ENCODE measurements at regions not wholly inside any gene's neighbourhood (a gene's known extent, or its start where the extent isn't known, plus 50 kb on each side); places are given as distances from the start of the nearest gene placed in this dataset.

DNA sequence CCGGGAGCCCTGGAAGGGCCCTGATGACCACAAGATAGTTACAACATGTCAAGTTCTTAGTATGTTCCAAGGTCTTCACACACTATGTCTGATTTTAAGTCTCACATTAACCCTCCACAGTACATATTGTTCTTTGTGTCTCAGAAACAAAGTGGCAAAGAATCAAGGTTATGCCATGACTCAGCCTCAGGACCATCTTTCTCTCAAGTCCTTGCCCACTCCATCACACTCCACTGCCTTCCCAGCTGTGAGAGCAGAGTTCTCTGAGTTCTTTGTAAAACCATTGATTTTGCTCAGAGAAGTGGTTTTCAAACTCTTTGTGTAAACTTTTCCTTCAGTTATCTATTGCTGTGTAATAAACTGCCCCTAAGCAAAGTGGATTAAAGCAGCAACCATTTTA, 67.9 kb upstream of the C3orf80 start (continued):
- no peak for TF ChIP-seq CTCF (IDR thresholded peaks at IDR 0.05; ENCODE audit: low read depth, low read length, missing input control)
- TF ChIP-seq FOXA2 (IDR thresholded peaks at IDR 0.05): no peak
- TF ChIP-seq, protein P1, sequence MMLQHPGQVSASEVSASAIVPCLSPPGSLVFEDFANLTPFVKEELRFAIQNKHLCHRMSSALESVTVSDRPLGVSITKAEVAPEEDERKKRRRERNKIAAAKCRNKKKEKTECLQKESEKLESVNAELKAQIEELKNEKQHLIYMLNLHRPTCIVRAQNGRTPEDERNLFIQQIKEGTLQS (IDR thresholded peaks at IDR 0.05): no peak
- no peak for TF ChIP-seq RAD21 (IDR thresholded peaks at IDR 0.05)
- no peak for TF ChIP-seq HNF4G (IDR thresholded peaks at IDR 0.05)
- no peak for TF ChIP-seq EGR1 (IDR thresholded peaks at IDR 0.05; ENCODE audit: low read depth in 2 of 2)

GRCh38 chr3:160159341-160159740, 65.9 kb upstream of the C3orf80 start:
- peaks cover 0 to 2% (median 0%) of the 10 kb centered on the region in 4 donors for H3K27me3 ChIP-seq (ENCODE audit: control insufficient read depth in 4 of 4, insufficient read depth in 4 of 4, low read length in 3 of 4)
- TF ChIP-seq NR2F2 (IDR thresholded peaks at IDR 0.05) (no peak), YY1 (IDR thresholded peaks at IDR 0.05) (no peak), HNF4A (conservative IDR thresholded peaks at IDR 0.05) (no peak), RXRA (IDR thresholded peaks at IDR 0.05) (no peak), TAF1 (conservative IDR thresholded peaks at IDR 0.05) (no peak), RAD21 (IDR thresholded peaks at IDR 0.05) (no peak), JUND (IDR thresholded peaks at IDR 0.05) (no peak), ZBTB33 (IDR thresholded peaks at IDR 0.05) (no peak), FOXA1 (IDR thresholded peaks at IDR 0.05) (no peak), HNF4G (IDR thresholded peaks at IDR 0.05) (no peak), SP1 (IDR thresholded peaks at IDR 0.05) (no peak)
- TF ChIP-seq, protein P2, sequence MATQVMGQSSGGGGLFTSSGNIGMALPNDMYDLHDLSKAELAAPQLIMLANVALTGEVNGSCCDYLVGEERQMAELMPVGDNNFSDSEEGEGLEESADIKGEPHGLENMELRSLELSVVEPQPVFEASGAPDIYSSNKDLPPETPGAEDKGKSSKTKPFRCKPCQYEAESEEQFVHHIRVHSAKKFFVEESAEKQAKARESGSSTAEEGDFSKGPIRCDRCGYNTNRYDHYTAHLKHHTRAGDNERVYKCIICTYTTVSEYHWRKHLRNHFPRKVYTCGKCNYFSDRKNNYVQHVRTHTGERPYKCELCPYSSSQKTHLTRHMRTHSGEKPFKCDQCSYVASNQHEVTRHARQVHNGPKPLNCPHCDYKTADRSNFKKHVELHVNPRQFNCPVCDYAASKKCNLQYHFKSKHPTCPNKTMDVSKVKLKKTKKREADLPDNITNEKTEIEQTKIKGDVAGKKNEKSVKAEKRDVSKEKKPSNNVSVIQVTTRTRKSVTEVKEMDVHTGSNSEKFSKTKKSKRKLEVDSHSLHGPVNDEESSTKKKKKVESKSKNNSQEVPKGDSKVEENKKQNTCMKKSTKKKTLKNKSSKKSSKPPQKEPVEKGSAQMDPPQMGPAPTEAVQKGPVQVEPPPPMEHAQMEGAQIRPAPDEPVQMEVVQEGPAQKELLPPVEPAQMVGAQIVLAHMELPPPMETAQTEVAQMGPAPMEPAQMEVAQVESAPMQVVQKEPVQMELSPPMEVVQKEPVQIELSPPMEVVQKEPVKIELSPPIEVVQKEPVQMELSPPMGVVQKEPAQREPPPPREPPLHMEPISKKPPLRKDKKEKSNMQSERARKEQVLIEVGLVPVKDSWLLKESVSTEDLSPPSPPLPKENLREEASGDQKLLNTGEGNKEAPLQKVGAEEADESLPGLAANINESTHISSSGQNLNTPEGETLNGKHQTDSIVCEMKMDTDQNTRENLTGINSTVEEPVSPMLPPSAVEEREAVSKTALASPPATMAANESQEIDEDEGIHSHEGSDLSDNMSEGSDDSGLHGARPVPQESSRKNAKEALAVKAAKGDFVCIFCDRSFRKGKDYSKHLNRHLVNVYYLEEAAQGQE (IDR thresholded peaks at IDR 0.05): no peak
- H3K9ac ChIP-seq (ENCODE audit: low read depth in 1 of 2, low read length in 2 of 2): no peak overlapping the region
- H3K9me3 ChIP-seq (ENCODE audit: control insufficient read depth in 4 of 4, low read length in 3 of 4): no peaks in the 10 kb centered on the region
- no peak overlapping the region for H3K27ac ChIP-seq (ENCODE audit: low read depth in 1 of 2, low read length in 2 of 2)
- no peaks in the 10 kb centered on the region for H3K4me1 ChIP-seq (ENCODE audit: control insufficient read depth in 4 of 4, insufficient read depth in 4 of 4, low read length in 3 of 4)
- 97% methylated on average over 2 of the region's 2 CpGs for WGBS
- H3K4me3 ChIP-seq (ENCODE audit: low read depth in 1 of 3, low read length in 3 of 3): no peak overlapping the region
- H3K36me3 ChIP-seq (ENCODE audit: control insufficient read depth in 4 of 4, insufficient read depth in 3 of 4, low read depth in 1 of 4, low read length in 3 of 4): no peaks in the 10 kb centered on the region
- no peak for DNase-seq (ENCODE audit: low spot score)

All from liver (tissue), 8 donors.